GM18907 (cell line): ENCODE measurements at regions not wholly inside any gene's neighbourhood (a gene's known extent, or its start where the extent isn't known, plus 50 kb on each side); places are given as distances from the start of the nearest gene placed in this dataset.
"Not testable (repeated sequence)": the region's sequence is repeated elsewhere in the genome, so short reads cannot be mapped to it uniquely, and the experiment has no call there.

ENCODE experiments used
- ATAC-seq: cut with Tn5 transposase; IDR thresholded peaks from one replicate; pipeline ENCODE4 v1.9.1; 2021; ENCODE audit warnings: mild to moderate bottlenecking, moderate library complexity; ENCODE audit not compliant: unreplicated experiment

GRCh38 chr2:66177128-66177796, 257.7 kb upstream of the MEIS1 start:
- ATAC-seq: not testable (repeated sequence)

- ATAC-seq: no peak
Measured at GRCh38 chr2:66174491-66174890, 260.4 kb upstream of the MEIS1 start.

GRCh38 chr2:66173645-66174044, 261.3 kb upstream of the MEIS1 start:
- ATAC-seq: no peak

GRCh38 chr2:66171530-66171929, 263.4 kb upstream of the MEIS1 start:
- no peak for ATAC-seq

- ATAC-seq: no peak
Measured at GRCh38 chr2:66170744-66171330, 264.1 kb upstream of the MEIS1 start.

- no peak for ATAC-seq
Measured at GRCh38 chr2:66169076-66169475, 265.8 kb upstream of the MEIS1 start.

GRCh38 chr2:66164470-66164869, 270.5 kb upstream of the MEIS1 start:
- no peak for ATAC-seq

- no peak for ATAC-seq
Measured at GRCh38 chr2:66156171-66156570, 278.8 kb upstream of the MEIS1 start.

- ATAC-seq: no peak
Measured at GRCh38 chr2:66153941-66154340, 281.0 kb upstream of the MEIS1 start.

- no peak for ATAC-seq
Measured at GRCh38 chr2:66145490-66145889, 289.4 kb upstream of the MEIS1 start.

- not testable (repeated sequence) for ATAC-seq
Measured at GRCh38 chr2:66144324-66144723, 290.6 kb upstream of the MEIS1 start.

- no peak for ATAC-seq
Measured at GRCh38 chr2:66137606-66138130, 297.3 kb upstream of the MEIS1 start.

- no peak for ATAC-seq
Measured at GRCh38 chr2:66134138-66134701, 300.7 kb upstream of the MEIS1 start.

GRCh38 chr2:66127656-66128055, 307.3 kb upstream of the MEIS1 start:
- ATAC-seq: no peak

GRCh38 chr2:66127061-66127460, 307.9 kb upstream of the MEIS1 start:
- ATAC-seq: no peak

- ATAC-seq: no peak
Measured at GRCh38 chr2:66125951-66126350, 309.0 kb upstream of the MEIS1 start.

GRCh38 chr2:66122516-66122915, 312.4 kb upstream of the MEIS1 start:
- no peak for ATAC-seq

- no peak for ATAC-seq
Measured at GRCh38 chr2:66121946-66122345, 313.0 kb upstream of the MEIS1 start.

GRCh38 chr2:66113988-66114625, 320.8 kb upstream of the MEIS1 start:
- ATAC-seq: no peak

- ATAC-seq: no peak
Measured at GRCh38 chr2:66111706-66112105, 323.2 kb upstream of the MEIS1 start.

- no peak for ATAC-seq
Measured at GRCh38 chr2:66110608-66111007, 324.3 kb upstream of the MEIS1 start.

GRCh38 chr2:66110086-66110485, 324.8 kb upstream of the MEIS1 start:
- no peak for ATAC-seq
